ACC112 (cell line): ENCODE measurements at regions not wholly inside any gene's neighbourhood (a gene's known extent, or its start where the extent isn't known, plus 50 kb on each side); places are given as distances from the start of the nearest gene placed in this dataset.
A peak's percentile ranks its signal among the peaks of the same experiment; 100 is the strongest.
"Not testable (repeated sequence)": the region's sequence is repeated elsewhere in the genome, so short reads cannot be mapped to it uniquely, and the experiment has no call there.

Source experiments
- H2AFZ ChIP-seq: fragments of 200-600 bp; sonication (generic); one replicate; pipeline ENCODE4 v1.6.0; 2017; ENCODE audit warnings: antibody characterized with exemption, low read length; ENCODE audit not compliant: unreplicated experiment
- H3K27ac ChIP-seq: fragments of 200-600 bp; sonication (generic); 2 replicates; pipeline ENCODE4 v1.5.1; 2014; ENCODE audit warnings: low read depth, mild to moderate bottlenecking, antibody characterized with exemption, low read length, moderate library complexity
- H3K27me3 ChIP-seq: fragments of 200-600 bp; sonication (generic); 2 replicates; pipeline ENCODE4 v1.6.1; 2014; ENCODE audit warnings: mild to moderate bottlenecking, antibody characterized with exemption, low read length, moderate library complexity, mixed read lengths; ENCODE audit not compliant: insufficient read depth
- H3K36me3 ChIP-seq: fragments of 200-600 bp; sonication (generic); 2 replicates; pipeline ENCODE4 v1.6.1; 2016; ENCODE audit warnings: mild to moderate bottlenecking, antibody characterized with exemption, low read length, moderate library complexity, mixed read lengths; ENCODE audit not compliant: insufficient read depth
- H3K4me1 ChIP-seq: fragments of 200-600 bp; sonication (generic); one replicate; pipeline ENCODE4 v1.6.1; 2016; ENCODE audit warnings: low read length, mixed read lengths; ENCODE audit not compliant: insufficient read depth, unreplicated experiment, control insufficient read depth
- H3K4me3 ChIP-seq: fragments of 200-600 bp; sonication (generic); 2 replicates; pipeline ENCODE4 v1.5.1; 2014; ENCODE audit warnings: mild to moderate bottlenecking, low read depth, low read length
- H3K79me2 ChIP-seq: fragments of 200-600 bp; sonication (generic); one replicate; pipeline ENCODE4 v1.6.0; 2016; ENCODE audit warnings: low read length; ENCODE audit not compliant: control insufficient read depth, unreplicated experiment, insufficient read depth

DNA sequence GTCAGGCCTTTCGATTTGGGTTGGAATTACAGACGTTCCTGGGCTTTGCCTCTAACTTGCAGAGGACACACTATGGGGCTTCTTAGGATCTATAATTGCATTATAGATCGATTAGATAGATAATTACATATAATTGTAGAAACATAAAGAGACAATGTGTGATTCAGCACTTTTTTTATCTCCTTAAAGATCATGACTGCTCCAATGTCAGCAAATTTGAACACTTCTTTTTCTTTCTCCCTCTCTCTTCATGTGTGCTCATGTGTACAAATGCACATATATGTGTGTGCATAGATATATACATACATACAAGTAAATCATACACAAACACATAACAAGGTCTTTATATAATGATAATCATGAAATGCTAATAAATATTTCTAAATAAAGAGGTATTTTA is 1261.2 kb upstream of the SLC39A10 start:
- H3K4me1 ChIP-seq = no peaks in the 10 kb centered on the region
- H3K4me3 ChIP-seq = no peak overlapping the region
- no peaks in the 10 kb centered on the region for H3K36me3 ChIP-seq
- no peak overlapping the region for H2AFZ ChIP-seq
- H3K79me2 ChIP-seq = no peaks in the 10 kb centered on the region
- no peaks in the 10 kb centered on the region for H3K27me3 ChIP-seq
- H3K27ac ChIP-seq = no peak overlapping the region

- H3K4me1 ChIP-seq = no peaks in the 10 kb centered on the region
- H3K27ac ChIP-seq = no peak overlapping the region
- no peaks in the 10 kb centered on the region for H3K27me3 ChIP-seq
- no peaks in the 10 kb centered on the region for H3K36me3 ChIP-seq
- no peaks in the 10 kb centered on the region for H3K79me2 ChIP-seq
- H2AFZ ChIP-seq = no peak overlapping the region
- H3K4me3 ChIP-seq = no peak overlapping the region
Observed at GRCh38 chr2:194385376-194385775, 1271.7 kb upstream of the SLC39A10 start.

DNA sequence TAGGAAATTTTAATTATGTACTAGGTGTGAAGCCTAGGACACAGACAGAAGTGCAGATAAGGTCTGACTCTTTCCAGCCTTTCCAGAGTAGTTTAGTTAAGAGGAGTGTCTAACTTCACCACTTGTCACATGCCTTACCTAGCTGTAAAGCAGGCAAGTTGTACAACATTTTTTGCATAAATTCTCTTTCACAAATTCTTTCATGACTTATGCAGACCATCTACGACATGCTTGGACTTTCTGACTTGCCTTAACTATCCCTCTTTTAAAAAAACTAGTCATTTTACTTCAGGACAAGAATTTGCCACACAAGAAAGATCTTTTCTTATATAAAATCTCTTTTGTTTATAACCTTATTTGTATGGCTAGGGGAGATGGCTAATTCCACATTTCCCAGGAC is 1273.6 kb upstream of the SLC39A10 start:
- no peaks in the 10 kb centered on the region for H3K4me1 ChIP-seq
- H3K36me3 ChIP-seq = no peaks in the 10 kb centered on the region
- no peak overlapping the region for H2AFZ ChIP-seq
- no peaks in the 10 kb centered on the region for H3K27me3 ChIP-seq
- no peak overlapping the region for H3K27ac ChIP-seq
- no peaks in the 10 kb centered on the region for H3K79me2 ChIP-seq
- H3K4me3 ChIP-seq = no peak overlapping the region

DNA sequence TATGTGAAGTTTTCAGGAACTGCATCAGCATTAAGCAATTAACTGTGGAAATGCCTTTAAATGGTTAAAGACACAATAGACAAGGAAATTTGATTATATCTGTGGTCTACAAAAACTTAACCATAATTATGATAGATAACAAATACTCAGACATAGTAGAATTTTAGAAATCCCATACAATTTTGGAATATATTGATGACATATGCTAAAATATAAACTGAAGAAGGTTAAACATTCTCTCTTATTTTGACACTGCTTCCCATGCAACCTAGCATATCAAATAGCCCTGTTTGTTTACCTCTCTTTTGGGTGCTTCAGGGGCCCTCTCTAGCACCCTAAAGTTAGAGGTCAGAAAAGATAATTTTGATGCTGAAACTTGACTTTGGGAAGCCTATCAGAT is 1274.8 kb upstream of the SLC39A10 start:
- Histone ChIP-seq H3K27ac (no peak overlapping the region), H3K4me1 (no peaks in the 10 kb centered on the region), H2AFZ (no peak overlapping the region), H3K79me2 (no peaks in the 10 kb centered on the region), H3K36me3 (no peaks in the 10 kb centered on the region), H3K27me3 (no peaks in the 10 kb centered on the region), H3K4me3 (no peak overlapping the region)

- Histone ChIP-seq H3K27me3 (no peaks in the 10 kb centered on the region), H3K36me3 (no peaks in the 10 kb centered on the region), H3K79me2 (no peaks in the 10 kb centered on the region), H2AFZ (no peak overlapping the region), H3K4me3 (no peak overlapping the region), H3K4me1 (no peaks in the 10 kb centered on the region), H3K27ac (no peak overlapping the region)
Observed at GRCh38 chr2:194380011-194380410, 1277.0 kb upstream of the SLC39A10 start.

- H3K36me3 ChIP-seq, H3K27me3 ChIP-seq, H3K4me1 ChIP-seq, H3K27ac ChIP-seq, H3K4me3 ChIP-seq, H3K79me2 ChIP-seq: not testable (repeated sequence)
- H2AFZ ChIP-seq = peak overlapping the region; percentile 82
Observed at GRCh38 chr2:194367390-194367789, 1289.6 kb upstream of the SLC39A10 start.

DNA sequence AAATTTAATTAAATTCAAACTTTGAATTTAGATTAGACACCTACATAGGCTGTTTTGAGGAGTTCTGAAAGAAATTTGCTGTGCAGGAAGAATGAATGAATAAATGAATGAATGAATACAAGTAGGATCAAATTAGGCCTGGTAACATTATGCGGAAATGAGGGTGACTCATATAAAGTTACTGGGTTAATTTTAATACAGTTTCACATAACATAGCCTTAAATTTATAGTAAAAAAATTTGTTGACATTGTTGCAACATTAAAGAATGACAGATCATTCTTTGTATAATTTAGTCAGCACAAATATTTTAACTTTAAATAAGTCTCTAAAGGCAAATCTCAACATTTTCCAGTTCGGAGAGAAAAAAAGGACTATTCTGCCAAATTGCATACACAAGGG is 1293.1 kb upstream of the SLC39A10 start:
- no peaks in the 10 kb centered on the region for H3K79me2 ChIP-seq
- H3K4me3 ChIP-seq = no peak overlapping the region
- no peaks in the 10 kb centered on the region for H3K4me1 ChIP-seq
- H2AFZ ChIP-seq = no peak overlapping the region
- no peaks in the 10 kb centered on the region for H3K27me3 ChIP-seq
- no peak overlapping the region for H3K27ac ChIP-seq
- no peaks in the 10 kb centered on the region for H3K36me3 ChIP-seq

- Histone ChIP-seq H2AFZ (no peak overlapping the region), H3K79me2 (no peaks in the 10 kb centered on the region), H3K4me1 (no peaks in the 10 kb centered on the region), H3K36me3 (no peaks in the 10 kb centered on the region), H3K4me3 (no peak overlapping the region), H3K27ac (no peak overlapping the region), H3K27me3 (no peaks in the 10 kb centered on the region)
Observed at GRCh38 chr2:194363295-194363694, 1293.7 kb upstream of the SLC39A10 start.

GRCh38 chr2:194352505-194352904 is 1304.5 kb upstream of the SLC39A10 start:
- no peaks in the 10 kb centered on the region for H3K36me3 ChIP-seq
- H3K27me3 ChIP-seq = no peaks in the 10 kb centered on the region
- H3K27ac ChIP-seq = no peak overlapping the region
- no peak overlapping the region for H3K4me3 ChIP-seq
- no peaks in the 10 kb centered on the region for H3K4me1 ChIP-seq
- no peaks in the 10 kb centered on the region for H3K79me2 ChIP-seq
- H2AFZ ChIP-seq = no peak overlapping the region

DNA sequence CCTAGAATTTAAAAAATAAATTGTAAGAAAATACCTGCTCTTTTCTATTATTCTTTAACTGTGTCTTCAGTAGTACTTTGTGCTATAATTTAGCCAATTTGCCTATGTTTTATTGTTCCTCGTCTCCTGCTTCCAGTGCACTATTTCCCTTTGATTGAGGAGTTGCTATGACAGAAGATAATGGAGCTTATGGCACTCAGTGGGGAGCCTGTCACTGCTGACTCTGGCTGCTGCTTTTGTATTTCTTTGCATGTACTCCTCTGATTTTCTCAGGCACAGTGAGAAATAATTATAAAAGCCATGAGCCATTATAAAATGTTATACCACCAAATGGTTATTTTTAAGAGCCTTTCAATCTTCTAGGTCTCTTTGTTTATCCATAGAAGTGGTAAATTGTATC is 1310.8 kb upstream of the SLC39A10 start:
- Histone ChIP-seq H3K27me3 (no peaks in the 10 kb centered on the region), H3K27ac (no peak overlapping the region), H3K4me3 (no peak overlapping the region), H3K36me3 (no peaks in the 10 kb centered on the region), H3K4me1 (no peaks in the 10 kb centered on the region), H3K79me2 (no peaks in the 10 kb centered on the region), H2AFZ (no peak overlapping the region)

GRCh38 chr2:194345347-194345746 is 1311.7 kb upstream of the SLC39A10 start:
- Histone ChIP-seq H3K27ac (no peak overlapping the region), H3K27me3 (no peaks in the 10 kb centered on the region), H3K4me1 (no peaks in the 10 kb centered on the region), H3K79me2 (no peaks in the 10 kb centered on the region), H3K4me3 (no peak overlapping the region), H2AFZ (no peak overlapping the region), H3K36me3 (no peaks in the 10 kb centered on the region)

GRCh38 chr2:194343167-194343566 is 1313.9 kb upstream of the SLC39A10 start:
- Histone ChIP-seq H3K36me3 (no peaks in the 10 kb centered on the region), H3K4me3 (no peak overlapping the region), H2AFZ (no peak overlapping the region), H3K79me2 (no peaks in the 10 kb centered on the region), H3K4me1 (no peaks in the 10 kb centered on the region), H3K27ac (no peak overlapping the region), H3K27me3 (no peaks in the 10 kb centered on the region)
